Pancreas (tissue), 10 donors: ENCODE measurements at regions not wholly inside any gene's neighbourhood (a gene's known extent, or its start where the extent isn't known, plus 50 kb on each side); places are given as distances from the start of the nearest gene placed in this dataset.
A peak's percentile ranks its signal among the peaks of the same experiment; 100 is the strongest.

Experiments used
- ATAC-seq, 4 donors: fragments of 200-7000 bp; cut with Tn5 transposase; one replicate each; pipeline versions ENCODE4 v1.8.0 to v1.9.1; 2020; ENCODE audit warnings: mild to moderate bottlenecking in 4 of 4, moderate library complexity in 4 of 4
- DNase-seq, 6 donors: peaks; one replicate each; pipeline ENCODE4 v3.0.0-alpha.2; 2020
- FAIRE-seq: peaks from 2 replicates; lab custom pipeline; 2012; peaks lifted over from hg19 to GRCh38; lab: Jason Lieb, UNC
- H3K27ac ChIP-seq, 4 donors: fragments of 200-600 bp; sonication (generic); 1 replicate in 3 of 4; 2 replicates in 1 of 4; pipeline versions ENCODE4 v1.5.0 to v1.8.0; 2020
- H3K27me3 ChIP-seq, 4 donors: fragments of 200-600 bp; one replicate each; pipeline ENCODE4 v1.8.0; 2021
- H3K36me3 ChIP-seq, 3 donors: fragments of 200-600 bp; sonication (generic) in 1 of 3; one replicate each; pipeline versions ENCODE4 v1.5.0 to v1.8.0; 2020 to 2021
- H3K4me1 ChIP-seq, 3 donors: fragments of 200-600 bp; one replicate each; pipeline ENCODE4 v1.8.0; 2021
- H3K4me3 ChIP-seq, 4 donors: fragments of 200-600 bp; sonication (generic) in 2 of 4; one replicate each; pipeline versions ENCODE4 v1.5.0 to v1.8.0; 2020 to 2021
- H3K9me3 ChIP-seq, 4 donors: fragments of 200-600 bp; one replicate each; pipeline ENCODE4 v1.8.0; 2021
- WGBS, 2 donors: extraction: QIAGEN DNeasy Blood & Tissue Kit; methylation state at CpG; one replicate each; pipeline ENCODE4 v1.1.7; 2013; 5-methylcytosine and 5-hydroxymethylcytosine counted together
- intact Hi-C, 3 donors: fragments of 100-400 bp; cut with DNase I; formaldehyde crosslinking; loops; one replicate each; pipeline versions ENCODE4 v1.11.1 to v1.14.2; 2022
- TF ChIP-seq, protein P1 (sequence below), 4 donors: fragments of 200-600 bp; sonication (generic) in 3 of 4; IDR thresholded peaks; one replicate each; pipeline versions ENCODE4 v1.5.0 to v1.8.0; 2021; ENCODE audit warnings: antibody characterized with exemption in 4 of 4
- donor health status: healthy with polysubstance abuse.
- donor health status: DM: no; HTN: no; CAD: no; lungs with moderate emphysema.
- donor health status: DM: no; HTN: no; CAD: no.
- donor health status: control.
- donor health status: control.
- donor health status: Bipolar disorder and iron deficiency.
- donor health status: DM: yes; HTN: yes; CAD: no.
- donor health status: DM: no; HTN: no; CAD: no.
- donor health status: DM: no; HTN: no; CAD: no.
- donor health status: DM: yes; HTN: yes; CAD: no.

DNA sequence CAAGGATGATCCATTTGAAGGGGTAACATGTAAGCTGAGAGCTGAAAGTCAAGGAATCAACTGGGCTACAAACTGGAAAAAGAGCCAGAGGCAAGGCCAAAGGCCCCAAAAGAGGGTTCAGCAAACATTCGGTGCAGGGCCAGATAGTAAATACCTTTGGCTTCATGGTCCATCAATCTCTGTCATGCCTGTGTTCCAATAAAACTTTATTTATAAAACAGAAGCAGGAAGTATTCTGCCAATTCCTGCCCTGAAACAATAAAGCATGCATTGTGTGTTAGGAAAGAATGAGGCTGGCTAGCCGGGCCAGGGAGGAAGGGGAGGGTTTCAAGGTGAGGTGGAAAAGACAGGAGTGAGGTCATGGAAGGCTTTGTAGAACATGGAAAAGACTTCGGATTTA lies 107.1 kb downstream of the LBH start:
- intact Hi-C loops: no loop called here
- ATAC-seq (no peak), FAIRE-seq (no peak), DNase-seq (no peak)
- TF ChIP-seq, protein P1, sequence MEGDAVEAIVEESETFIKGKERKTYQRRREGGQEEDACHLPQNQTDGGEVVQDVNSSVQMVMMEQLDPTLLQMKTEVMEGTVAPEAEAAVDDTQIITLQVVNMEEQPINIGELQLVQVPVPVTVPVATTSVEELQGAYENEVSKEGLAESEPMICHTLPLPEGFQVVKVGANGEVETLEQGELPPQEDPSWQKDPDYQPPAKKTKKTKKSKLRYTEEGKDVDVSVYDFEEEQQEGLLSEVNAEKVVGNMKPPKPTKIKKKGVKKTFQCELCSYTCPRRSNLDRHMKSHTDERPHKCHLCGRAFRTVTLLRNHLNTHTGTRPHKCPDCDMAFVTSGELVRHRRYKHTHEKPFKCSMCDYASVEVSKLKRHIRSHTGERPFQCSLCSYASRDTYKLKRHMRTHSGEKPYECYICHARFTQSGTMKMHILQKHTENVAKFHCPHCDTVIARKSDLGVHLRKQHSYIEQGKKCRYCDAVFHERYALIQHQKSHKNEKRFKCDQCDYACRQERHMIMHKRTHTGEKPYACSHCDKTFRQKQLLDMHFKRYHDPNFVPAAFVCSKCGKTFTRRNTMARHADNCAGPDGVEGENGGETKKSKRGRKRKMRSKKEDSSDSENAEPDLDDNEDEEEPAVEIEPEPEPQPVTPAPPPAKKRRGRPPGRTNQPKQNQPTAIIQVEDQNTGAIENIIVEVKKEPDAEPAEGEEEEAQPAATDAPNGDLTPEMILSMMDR (IDR thresholded peaks at IDR 0.05): no peak
- H3K27me3 ChIP-seq: no peaks in the 10 kb centered on the region
- 70 to 73% methylated on average over 3 of the region's 3 CpGs for WGBS, 2 donors
- no peaks in the 10 kb centered on the region for H3K4me1 ChIP-seq
- H3K36me3 ChIP-seq: no peaks in the 10 kb centered on the region
- H3K27ac ChIP-seq: no peak overlapping the region
- H3K9me3 ChIP-seq: no peaks in the 10 kb centered on the region
- no peak overlapping the region for H3K4me3 ChIP-seq

DNA sequence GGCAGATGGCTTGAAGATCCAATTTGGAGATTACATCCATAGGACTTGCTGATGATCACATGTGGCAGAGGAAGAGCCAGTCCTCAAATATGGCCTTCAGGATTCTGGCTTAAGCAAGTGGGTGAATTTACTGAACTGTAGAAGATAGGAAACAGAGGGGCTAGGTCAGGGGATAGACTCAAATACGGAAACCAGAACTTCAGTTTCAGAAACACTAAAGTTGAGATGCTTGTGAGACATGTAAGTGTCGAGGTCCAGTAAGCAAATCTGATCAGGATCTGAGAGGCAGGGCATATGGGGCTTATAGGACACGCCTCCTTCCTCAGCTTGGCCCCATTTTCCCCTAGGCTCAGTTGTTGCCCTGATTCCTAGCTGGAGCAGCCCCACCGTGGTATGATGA lies 107.7 kb downstream of the LBH start:
- no peak for ATAC-seq
- no peak for DNase-seq
- FAIRE-seq: no peak
- intact Hi-C loops: no loop called here
- H3K27me3 ChIP-seq: no peaks in the 10 kb centered on the region
- WGBS, 2 donors: 94 to 96% methylated on average over 4 of the region's 4 CpGs
- H3K9me3 ChIP-seq: no peaks in the 10 kb centered on the region
- no peaks in the 10 kb centered on the region for H3K4me1 ChIP-seq
- H3K36me3 ChIP-seq: no peaks in the 10 kb centered on the region
- TF ChIP-seq, protein P1 (IDR thresholded peaks at IDR 0.05): no peak
- H3K4me3 ChIP-seq: no peak overlapping the region
- no peak overlapping the region for H3K27ac ChIP-seq

DNA sequence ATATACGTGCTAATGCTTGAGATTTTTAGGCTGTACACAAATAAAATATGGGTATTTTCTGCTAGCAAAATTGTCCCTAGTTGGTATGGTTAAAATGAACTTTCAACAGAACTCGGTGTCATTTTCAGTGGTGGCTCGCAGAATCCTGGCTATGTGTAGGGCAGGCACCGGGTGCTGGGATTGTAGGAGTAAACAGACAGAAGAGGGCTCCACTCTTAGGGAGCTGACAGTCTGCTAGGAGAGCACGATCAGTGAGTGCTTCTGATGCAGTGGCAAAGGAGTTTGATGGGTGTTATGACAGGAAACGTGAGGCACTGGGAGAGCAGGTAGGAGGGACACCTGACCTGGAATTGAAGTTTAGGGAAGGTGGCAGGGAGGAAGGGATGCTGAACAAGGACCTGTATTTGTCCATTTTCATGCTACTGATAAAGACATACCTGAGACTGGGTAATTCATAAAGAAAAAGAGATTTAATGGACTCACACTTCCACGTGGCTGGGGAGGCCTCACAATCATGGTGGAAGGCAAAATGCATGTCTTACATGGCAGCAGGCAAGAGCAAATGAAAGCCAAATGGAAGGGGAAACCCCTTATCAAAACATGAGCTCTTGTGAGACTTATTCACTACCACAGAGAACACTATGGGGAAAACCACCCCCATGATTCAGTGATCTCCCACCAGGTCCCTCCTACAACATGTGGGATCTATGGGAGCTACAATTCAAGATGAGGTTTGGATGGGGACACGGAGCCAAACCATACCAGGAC lies 105.4 kb upstream of the LCLAT1 start:
- Histone ChIP-seq H3K27ac (no peak overlapping the region), H3K27me3 (no peaks in the 10 kb centered on the region), H3K36me3 (no peaks in the 10 kb centered on the region), H3K9me3 (no peaks in the 10 kb centered on the region), H3K4me1 (no peaks in the 10 kb centered on the region), H3K4me3 (no peak overlapping the region)
- DNase-seq: no peak
- WGBS, 2 donors: 88 to 92% methylated on average over 8 of the region's 8 CpGs
- TF ChIP-seq, protein P1 (IDR thresholded peaks at IDR 0.05): no peak
- intact Hi-C loops: no loop called here
- no peak for FAIRE-seq
- no peak for ATAC-seq

DNA sequence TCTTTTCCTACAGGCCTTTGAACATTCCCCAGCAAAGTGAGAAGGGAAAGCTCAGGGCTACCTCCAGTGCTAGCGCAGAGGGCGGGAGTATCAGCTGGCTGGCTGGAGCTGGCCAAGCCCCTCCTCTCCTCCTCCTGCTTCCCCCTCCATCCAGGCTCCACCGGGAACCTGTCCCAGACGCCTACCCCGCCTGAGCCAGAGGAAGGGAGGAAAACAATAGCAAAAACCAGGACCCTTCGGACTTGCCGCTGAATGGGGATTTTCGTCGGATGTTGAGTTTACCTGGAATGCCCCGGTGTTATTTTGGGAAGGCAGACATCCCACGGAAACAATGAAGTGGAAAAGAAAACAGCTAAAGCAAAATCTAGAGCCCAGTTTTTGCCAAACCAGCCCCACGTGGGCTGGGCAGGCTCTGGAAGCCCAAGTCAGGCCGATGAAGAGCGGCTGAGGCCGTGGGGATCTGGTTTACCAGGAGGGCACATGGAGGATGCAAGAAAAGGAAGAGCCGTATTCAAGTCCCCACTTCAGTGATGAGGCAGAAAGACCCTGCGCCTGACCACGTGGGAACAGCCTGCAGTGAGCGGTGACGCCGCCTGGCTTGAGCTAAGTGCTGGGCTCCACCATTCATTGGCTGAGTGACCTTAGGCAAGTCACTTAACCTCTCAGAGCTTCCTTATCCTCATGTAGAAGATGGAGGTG lies 100.4 kb upstream of the LCLAT1 start:
- H3K36me3 ChIP-seq: no peaks in the 10 kb centered on the region
- peak overlapping the region in 1 of 4 donors; percentile 13 for H3K27ac ChIP-seq
- WGBS, 2 donors: 35 to 53% methylated on average over 21 of the region's 21 CpGs
- peak; percentile 84 to 99 (median 96) for ATAC-seq
- intact Hi-C loops: no loop called here
- H3K9me3 ChIP-seq: no peaks in the 10 kb centered on the region
- DNase-seq: peak; percentile 19 to 79 (median 67)
- TF ChIP-seq, protein P1 (IDR thresholded peaks at IDR 0.05): no peak
- H3K27me3 ChIP-seq: no peaks in the 10 kb centered on the region
- no peak for FAIRE-seq
- H3K4me3 ChIP-seq: peak overlapping the region in 1 of 4 donors; percentile 22
- H3K4me1 ChIP-seq: no peaks in the 10 kb centered on the region

DNA sequence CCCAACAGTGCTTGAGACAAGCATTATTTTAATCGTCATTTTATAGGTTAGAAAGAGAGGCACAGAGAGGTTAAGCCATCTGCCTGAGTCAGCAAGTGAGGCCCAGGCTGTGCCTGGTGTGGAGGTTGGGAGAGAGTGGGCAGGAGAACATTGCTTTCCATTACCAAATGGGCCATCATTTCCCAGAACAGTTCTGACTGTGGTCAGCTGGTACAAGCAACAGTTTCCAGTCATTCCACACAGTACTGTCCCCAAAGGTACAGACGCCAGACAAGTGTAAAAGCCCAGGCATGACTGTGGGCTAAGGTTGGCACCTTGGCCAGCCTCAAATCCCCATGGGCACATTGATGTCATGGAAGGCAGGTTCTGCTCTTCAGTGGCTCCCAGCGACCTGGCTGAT lies 98.2 kb upstream of the LCLAT1 start:
- no peaks in the 10 kb centered on the region for H3K9me3 ChIP-seq
- TF ChIP-seq, protein P1 (IDR thresholded peaks at IDR 0.05): no peak
- no peak overlapping the region for H3K4me3 ChIP-seq
- peaks cover 0 to 3% (median 0%) of the 10 kb centered on the region in 3 donors for H3K4me1 ChIP-seq
- DNase-seq (no peak), FAIRE-seq (no peak), ATAC-seq (no peak)
- H3K36me3 ChIP-seq: no peaks in the 10 kb centered on the region
- H3K27me3 ChIP-seq: no peaks in the 10 kb centered on the region
- H3K27ac ChIP-seq: no peak overlapping the region
- 86 to 94% methylated on average over 3 of the region's 3 CpGs for WGBS, 2 donors
- intact Hi-C loops: no loop called here
